NCI-H774 (cell line): ENCODE measurements at regions not wholly inside any gene's neighbourhood (a gene's known extent, or its start where the extent isn't known, plus 50 kb on each side); places are given as distances from the start of the nearest gene placed in this dataset.
A peak's percentile ranks its signal among the peaks of the same experiment; 100 is the strongest.

Source experiments
- DNase-seq: peaks from one replicate; lab custom pipeline; 2025; lab: John Stamatoyannopoulos, UW

DNA sequence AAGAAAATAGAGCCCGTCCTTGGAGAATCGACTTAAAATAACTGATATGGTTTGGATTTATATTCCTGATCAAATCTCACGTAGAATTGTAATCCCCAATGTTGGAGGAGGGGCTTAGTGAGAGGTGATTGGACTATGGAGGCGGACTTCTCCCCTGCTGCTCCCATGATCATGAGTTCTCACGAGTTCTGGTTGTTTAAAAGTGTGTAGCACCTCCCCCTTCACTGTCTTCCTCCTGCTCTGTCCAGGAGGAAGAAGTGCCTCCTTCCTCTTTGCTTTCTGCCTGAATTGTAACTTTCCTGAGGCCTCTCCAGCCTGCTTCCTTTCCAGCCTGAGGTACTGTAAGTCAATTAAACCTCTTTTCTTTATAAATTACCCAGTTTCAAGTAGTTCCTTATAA is 529.2 kb downstream of the HAO1 start:
- DNase-seq, result no peak

DNA sequence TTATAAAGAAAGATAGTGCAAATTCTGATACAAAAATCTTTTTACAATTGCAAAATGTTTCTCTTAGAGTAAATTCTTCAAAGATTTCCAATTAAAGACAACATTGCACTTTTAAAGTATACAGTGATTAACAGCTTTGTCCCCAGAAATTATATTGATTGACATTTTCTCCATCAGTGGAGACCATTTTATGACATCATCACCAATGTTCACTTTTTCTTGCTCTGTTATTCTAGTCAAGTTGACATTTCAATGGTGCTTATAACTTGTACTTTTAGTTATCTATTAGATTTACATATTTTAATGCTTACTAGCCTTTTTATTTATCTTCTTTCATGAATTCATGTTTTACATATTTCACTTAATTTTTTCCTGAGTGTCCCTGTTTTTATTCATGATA is 524.8 kb downstream of the HAO1 start:
- no peak for DNase-seq

DNA sequence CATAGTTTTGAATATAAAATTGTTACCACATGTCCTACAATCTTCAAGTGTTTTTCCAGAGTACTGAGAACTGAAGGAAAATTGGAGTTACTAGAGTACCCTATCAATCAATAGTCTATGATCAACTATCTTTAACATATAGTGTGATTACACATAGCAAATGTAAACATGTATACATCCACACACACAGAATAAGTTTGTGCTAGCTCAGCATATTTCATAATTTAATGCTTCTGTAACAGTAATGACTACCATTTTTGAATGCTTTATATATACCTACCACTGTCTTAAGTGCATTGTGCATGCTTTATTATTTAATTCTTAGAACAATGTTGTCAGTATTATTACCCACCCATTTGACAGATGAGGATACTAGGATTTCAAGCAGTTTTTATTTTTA is 523.9 kb downstream of the HAO1 start:
- DNase-seq, result no peak

DNA sequence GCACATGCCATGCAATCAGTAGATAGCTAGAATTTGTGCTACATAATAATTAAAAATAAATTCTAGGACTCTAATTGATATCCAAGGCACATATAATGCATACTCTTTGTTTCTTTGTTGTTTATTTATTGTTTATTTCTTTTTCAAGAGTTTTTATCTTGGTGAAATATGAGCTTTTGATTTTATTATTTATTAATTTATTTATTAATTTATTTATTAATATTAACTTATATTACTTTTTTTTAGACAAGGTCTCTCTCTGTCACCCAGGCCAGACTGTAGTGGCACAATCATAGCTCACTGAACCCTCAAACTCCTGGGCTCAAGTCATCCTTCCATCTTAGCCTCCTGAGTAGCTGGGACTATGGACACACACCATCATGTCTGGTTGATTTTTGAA is 519.9 kb downstream of the HAO1 start:
- no peak for DNase-seq

DNA sequence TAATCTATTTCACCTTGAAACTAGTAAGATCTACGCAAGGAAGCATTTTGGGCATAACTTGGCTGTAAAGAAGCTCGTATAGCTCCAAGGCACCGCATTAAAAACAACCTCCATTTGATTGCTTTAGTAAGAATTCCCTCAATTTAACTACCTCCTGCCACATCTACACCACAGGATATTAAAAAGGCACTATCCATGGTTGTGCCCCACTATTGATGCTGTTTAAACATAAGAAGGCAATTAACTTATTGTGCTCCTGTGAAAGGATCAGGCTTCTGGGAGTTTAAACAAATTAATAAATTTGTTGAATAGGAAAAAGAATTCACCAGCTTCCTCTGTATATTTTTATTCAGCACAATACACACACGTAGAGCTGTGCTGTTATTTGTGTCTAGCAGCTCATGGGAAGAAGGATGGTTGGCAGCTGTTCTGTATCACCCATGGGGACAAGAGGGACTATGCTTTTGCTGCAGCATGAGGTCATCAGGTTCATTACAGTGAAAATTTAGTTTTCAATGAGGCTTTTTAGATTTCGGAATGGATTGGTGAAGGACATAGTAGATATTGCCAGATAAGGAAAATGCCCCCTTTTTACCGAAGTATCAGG is 513.3 kb downstream of the HAO1 start:
- peak; percentile 43 for DNase-seq

DNA sequence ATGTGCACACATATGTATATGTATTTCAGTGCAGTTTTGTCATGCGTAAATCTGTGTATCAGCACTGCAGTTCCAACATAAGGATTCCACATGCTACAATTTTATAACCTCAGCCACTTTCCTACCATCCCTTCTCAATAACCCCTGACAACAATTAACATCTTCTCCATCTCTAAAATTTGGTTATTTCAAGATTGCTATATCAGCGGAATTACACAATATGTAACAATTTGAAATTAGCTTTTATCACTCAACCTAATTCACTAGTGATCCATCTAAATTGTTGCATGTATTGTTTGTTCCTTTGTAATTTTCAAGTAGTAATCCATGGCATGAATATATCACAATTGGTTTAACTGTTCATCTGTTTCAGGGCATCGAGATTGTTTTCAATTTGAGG is 511.3 kb downstream of the HAO1 start:
- DNase-seq, result no peak

DNA sequence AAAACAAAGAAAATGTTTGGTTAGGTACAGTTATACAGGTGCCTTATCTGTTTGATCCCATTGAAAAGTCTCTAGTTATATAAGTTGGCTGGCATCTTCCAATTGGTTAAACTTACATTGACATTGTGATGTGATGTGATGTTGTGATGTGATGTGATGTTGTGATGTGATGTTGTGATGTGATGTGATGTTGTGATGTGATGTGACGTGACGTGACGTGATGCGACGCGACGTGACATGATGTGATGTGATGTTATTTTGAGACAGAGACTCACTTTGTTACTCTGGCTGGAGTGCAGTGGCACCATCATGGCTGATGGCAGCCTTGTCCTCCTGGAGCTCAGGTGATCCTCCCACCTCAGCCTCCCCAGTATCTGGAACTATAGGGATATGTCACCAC is 507.6 kb downstream of the HAO1 start:
- DNase-seq, result no peak

DNA sequence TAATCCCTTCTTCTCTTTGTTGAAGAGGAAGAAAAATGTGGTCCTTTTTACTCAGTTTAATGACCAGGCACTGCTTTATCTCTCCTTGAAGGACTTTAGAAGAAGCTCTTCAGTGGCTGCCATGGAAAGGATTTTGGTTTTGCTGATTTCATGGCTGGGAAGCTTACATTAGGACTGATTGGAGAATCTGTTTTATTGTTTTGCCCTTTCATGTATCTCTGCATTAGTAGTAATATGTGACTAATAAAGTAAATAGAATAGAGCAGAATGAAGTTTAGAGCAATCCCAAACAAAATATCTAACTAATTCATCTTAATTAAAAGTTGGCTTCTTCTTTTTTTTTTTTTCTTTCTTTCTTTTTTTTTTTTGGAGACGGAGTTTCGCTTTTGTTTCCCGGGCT is 502.9 kb downstream of the HAO1 start:
- DNase-seq, result no peak

DNA sequence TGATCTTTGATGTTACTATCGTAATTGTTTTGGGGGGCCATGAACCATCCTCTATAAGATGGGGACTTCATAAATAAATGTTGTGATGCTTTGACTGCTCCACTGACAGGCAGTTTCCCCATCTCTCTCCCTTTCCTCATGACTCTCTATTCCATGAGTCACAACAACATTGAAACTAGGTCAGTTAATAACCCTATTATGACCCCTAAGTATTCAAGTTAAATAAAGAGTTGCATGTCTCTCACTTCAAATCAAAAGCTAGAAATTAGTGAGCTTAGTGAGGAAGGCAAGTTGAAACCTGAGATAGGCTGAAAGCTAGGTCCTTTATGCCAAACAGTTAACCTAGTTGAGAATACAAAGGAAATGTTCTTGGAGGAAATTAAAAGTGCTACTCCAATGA is 491.0 kb downstream of the HAO1 start:
- no peak for DNase-seq

DNA sequence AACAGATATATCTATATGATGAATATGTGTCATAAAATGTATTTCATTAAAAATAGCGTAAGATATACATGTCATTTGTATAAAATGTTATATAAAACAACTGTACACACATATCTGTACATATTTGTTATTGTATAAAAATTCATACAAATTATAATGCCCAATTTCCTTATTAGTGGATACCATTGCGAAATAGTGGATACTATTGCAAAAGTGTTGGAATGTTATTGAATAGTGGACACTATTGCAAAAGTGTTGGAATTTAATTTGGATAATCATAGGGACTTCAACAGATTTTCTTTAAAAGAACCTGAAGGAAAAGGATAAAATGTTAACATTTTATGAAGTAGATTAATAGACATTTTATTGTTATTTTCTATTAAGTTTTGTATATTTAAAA is 487.4 kb downstream of the HAO1 start:
- no peak for DNase-seq

DNA sequence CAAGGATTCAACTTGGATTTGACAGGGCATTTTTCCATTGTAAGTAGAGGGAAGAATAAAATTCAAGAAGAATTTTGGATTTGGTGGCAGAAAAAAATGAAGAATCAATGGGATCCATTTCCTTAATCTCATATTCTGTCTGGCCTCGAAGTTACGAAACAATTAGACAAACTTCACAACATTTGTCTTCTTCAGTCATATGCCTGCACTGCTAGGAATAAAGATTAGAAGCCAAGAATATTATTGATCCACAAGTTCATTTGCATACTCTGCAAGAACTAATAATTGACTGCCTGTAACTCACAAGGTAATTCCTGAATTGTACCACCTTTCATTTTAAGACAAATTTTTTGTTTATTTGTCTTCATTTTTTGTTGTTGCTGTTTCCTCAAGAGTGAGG is 486.2 kb downstream of the HAO1 start:
- no peak for DNase-seq

DNA sequence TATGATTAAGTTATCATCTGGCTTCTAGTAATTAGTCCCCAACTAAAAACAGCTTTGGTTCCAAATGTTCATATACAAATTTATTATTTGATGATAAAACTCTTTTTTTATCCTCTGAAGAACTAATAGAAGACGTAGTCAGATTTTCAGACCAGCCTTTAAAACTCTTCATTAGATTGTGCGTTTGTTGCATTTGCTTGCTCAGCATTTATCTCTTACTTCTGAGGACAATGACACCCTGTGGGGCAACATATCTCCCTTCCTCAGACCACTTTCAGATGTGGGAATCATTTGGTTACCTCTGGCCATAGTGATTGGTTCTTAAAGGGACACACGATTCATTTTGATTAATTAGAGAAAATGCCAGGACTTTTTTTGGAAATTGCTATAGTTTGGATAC is 481.8 kb downstream of the HAO1 start:
- DNase-seq, result no peak

DNA sequence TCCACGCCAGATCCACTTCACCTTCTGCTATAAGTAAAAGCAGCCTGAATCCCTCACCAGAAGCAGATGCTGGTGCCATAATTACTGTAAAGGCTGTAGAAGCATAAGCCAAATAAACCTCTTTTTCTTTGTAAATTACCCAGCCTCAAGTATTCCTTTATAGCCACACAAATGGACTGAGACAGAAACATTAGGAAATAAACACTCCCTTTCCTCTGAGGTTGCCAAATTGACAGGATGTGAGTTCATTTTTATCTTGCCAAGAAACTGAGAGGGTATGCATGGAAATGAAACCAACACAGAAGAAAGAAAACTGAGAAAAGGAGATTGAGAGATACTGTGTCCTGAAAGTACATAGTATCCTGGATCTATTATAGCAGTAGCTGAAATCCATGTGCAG is 481.2 kb downstream of the HAO1 start:
- no peak for DNase-seq

DNA sequence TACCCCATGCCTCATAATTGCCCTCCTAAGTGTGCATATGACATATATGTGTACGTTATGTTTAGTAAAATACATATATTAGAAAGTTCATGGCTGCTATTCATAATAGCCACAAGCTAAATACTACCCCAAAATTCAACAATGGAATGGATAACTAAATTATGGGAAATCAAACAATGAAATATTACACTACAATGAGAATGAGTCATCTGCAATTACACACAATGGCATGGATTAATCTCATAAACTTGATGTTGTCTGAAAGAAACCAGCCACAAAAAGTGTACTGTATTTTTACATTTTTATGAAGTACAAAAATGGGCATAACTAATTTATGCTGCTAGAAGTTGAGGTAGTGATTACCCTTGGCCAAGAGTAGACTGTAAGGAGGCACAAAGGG is 477.0 kb downstream of the HAO1 start:
- no peak for DNase-seq

DNA sequence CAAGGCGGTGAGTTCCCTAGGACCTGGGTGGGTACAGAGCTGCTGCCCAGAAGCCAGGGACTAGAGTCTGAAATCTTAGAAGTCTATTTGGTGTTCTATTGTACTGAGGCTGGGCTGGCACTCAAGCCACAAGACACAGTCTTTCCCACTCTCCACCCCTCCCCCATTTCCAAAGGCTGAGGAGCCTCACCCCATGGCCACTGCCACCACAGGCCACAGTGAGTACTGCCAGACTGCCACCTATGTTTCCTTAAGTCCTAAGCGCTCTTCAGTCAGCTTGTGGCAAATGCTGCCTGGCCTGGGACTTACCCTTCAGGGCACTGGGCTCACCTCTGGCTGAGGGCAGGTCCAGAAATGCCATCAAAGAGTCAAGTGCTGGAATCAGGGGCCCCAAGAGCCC is 469.3 kb downstream of the HAO1 start:
- DNase-seq, result no peak

DNA sequence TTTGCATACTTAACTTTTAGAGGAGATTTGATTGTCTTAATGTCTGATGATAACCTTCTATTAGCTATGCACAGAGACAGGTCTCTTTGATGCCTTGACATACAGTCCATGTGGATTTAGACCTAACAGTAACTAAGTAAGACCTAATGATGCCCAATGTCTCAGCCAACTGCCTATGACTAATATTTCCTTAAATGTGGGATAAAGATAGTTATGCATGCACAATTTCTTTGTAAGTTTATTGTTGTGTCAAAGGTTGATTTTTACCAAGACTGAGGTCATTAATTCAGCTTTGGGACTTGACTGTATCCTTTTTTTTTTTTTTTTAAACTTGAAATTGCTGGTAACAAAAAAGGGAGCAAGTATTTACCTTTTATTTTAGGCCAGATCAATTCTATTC is 450.0 kb downstream of the HAO1 start:
- DNase-seq, result no peak

DNA sequence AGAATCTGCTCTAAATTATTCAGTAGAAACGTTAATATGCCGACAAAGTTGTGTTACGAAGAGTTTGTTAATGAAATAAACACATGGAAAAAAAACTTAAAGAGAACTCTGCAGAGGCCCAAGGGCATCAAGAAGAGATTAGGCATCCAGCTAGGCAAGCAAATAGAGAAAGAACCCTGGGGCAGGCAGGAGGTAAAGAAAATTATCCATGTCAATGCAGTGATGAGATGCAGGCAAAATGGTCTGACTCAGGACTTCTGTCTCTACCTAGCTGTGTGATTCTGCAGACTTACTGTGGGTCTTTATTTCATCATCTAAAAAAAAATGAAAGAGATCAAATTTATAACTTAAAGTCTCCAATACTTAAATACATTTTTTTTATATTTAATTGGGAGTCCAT is 448.0 kb downstream of the HAO1 start:
- DNase-seq, result no peak

DNA sequence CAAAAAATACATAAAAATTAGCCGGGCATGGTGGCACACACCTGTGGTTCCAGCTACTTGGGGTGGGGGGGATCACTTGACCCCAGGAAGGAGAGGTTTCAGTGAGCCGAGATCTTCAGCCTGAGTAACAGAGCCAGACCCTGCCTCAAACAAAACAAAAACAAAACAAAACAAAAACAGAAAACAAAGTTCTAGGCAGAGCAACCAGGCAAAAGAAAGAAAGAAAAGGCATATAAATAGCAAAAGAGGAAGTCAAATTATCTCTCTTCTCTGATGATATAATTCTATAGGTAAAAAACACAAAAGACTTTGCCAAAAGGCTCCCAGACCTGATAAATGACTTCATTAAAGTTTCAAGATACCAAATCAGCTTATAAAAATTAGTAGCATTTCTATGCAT is 446.9 kb downstream of the HAO1 start:
- DNase-seq, result no peak

DNA sequence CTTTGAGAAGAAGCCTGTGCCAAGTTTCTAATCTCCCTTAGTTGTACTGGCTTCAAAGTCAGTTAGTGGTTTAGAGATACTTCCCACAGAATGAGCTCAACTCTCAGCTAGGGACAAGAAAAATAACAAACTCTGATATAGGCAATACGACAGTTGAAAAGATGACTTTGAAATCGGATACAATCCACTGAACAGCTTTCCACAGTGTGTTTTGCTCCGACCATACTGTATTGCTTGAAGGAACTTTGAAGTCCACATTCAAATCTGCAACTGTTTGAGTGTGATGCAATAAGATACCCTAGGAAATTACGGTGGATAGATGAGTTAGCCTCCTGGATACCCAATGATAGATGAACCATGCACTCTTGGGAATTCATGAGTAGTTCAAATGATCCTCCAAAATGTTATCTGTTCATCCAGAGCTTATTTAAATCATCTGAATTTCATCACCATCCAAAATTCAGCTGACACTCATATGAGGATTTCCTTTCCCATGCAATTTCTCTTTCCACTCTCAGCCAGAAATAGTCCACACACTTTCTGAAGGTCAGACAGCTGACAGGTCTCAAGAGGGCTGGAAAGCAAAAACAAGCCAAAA is 443.8 kb downstream of the HAO1 start:
- DNase-seq, result no peak

DNA sequence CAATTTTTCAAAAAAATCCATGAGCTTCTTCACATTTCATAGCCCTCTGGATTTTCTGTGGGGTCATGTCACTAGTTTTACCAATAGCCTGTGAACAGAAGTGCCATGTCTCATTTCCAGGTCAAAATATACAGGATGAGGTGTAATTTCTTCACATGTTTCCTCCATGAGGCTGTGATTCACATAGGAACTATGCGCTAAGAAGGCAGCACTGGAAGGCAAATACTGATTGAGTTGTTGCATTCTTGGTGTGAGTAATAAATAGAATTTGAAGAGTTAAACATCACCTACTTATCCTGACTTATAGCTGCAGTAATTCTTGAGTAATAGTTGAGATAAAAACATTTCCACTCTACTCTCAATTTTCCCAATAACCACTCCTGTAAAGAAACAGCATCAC is 442.3 kb downstream of the HAO1 start:
- DNase-seq, result no peak

DNA sequence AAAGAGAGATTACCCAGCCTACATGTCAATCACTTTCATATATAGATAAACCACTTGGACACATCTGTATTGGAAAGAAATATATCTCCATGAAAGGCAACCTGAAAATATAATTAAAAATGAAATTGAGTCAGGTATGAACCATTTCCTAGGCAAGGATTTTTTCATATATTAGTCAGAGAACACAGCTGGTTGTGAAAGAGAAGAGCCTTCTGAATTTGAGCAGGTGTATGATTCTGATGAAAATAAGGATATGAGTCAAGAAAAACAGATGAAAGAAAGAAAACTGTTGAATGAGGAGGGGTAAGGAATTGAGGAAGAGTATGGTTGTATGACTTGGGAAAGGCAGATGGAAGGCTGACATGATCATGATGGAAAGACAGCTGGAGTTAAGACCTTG is 441.1 kb downstream of the HAO1 start:
- no peak for DNase-seq

DNA sequence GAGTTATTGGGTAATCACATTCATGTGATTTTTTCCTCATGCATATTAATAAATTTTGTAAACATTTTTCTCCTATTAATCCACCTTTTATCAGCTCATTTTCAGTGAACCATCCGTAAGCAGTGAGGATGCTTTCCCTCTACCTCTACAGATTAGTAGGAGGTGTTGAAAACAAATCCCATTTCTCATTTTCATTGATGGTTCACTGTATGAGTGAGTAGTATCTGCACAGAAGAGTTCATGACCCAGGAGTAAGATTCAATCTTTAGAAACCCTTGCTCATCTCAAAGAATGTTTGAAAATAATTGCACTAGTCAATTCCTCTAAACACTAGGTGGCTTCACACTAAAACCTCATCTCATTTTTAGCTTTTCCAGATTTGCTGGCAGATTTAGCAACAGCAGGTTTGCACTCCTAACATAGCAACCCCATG is 440.0 kb downstream of the HAO1 start:
- no peak for DNase-seq

DNA sequence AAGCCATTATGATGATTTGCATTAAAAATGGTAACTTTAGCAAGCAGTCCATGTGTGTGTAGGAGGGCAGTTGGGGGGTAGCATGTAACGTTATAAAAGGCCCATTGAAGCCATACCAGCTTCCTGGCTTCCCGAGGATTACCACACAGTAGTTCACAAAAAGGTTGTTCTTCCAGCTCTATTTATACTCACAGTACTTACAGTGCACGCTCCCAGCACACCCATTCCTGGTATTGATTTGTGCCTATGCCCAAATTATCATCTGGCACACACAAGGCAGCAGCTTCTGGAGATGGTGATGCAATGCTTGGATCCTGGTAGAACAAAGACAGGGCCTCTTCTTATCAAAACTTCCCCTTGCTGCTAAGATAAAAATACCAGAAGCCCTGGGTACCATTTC is 436.8 kb downstream of the HAO1 start:
- no peak for DNase-seq

DNA sequence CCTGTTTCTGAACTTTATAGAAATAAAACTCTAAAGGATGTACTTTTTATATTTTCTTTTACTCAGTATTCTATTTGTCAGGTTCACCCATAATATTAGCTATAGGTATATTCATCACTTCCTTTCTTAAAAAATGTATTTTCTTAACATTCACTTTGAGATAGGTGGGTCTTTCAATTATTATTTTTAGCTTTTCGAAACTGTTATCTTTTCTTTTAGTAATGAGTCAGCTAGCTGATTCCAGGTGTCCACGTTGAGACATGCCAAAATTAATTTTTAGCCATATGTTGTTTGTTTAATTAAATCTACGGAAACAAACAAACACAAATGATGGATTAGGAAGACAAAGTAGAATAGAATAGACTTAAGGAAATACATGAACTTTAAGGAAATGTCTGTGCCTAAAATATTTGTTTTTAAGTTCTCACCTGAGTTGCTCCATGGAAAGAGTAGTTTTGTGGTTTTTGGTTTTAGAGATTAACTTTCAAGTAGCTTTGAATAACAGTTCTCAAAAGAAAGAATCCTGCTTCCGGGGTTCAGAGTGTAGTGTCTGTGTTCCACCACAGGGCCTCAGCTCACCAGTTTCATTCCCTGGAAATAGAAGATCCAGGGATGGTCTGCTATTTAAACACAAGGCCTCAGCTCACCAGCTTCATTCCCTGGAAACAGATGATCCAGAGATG is 435.0 kb downstream of the HAO1 start:
- no peak for DNase-seq
